Endothelial cell of umbilical vein (primary cell): ENCODE measurements at regions not wholly inside any gene's neighbourhood (a gene's known extent, or its start where the extent isn't known, plus 50 kb on each side); places are given as distances from the start of the nearest gene placed in this dataset.

Source experiments
- BruUV-seq: library from RNA; stranded (reverse); fragments of 400-500 nt; replicated peaks from 2 replicates; lab custom pipeline; 2021; lab: Mats Ljungman, UMichigan
- CTCF ChIA-PET: fragments of 300-600, 350-600 bp; sonication (Branson Sonifier 250); formaldehyde crosslinking; loops from one replicate; lab custom pipeline; 2021; ENCODE audit warnings: antibody characterized with exemption, inconsistent platforms; lab: Charles Lee
- POLR2A ChIA-PET: fragments of 300-600, 350-600 bp; sonication (Branson Sonifier 250); formaldehyde crosslinking; loops from one replicate; lab custom pipeline; 2021; ENCODE audit warnings: antibody characterized with exemption, inconsistent platforms; lab: Charles Lee
- DNase-seq: peaks from one replicate; pipeline ENCODE4 v3.0.0-alpha.2; 2011; ENCODE audit warnings: low read depth, low spot score
- FAIRE-seq: peaks from 2 replicates; lab custom pipeline; 2011; peaks lifted over from hg19 to GRCh38; lab: Jason Lieb, UNC
- H2AFZ ChIP-seq: 2 replicates; pipeline ENCODE4 v1.6.0; 2012; ENCODE audit warnings: low read depth, low read length, control low read depth, inconsistent platforms
- H3K27ac ChIP-seq: 2 replicates; pipeline ENCODE4 v1.5.1; 2011; ENCODE audit warnings: low read depth, mild to moderate bottlenecking, control low read depth, low read length, moderate library complexity; ENCODE audit not compliant: insufficient read depth
- H3K27me3 ChIP-seq, 2 experiments: 2 replicates each; pipeline versions ENCODE4 v1.6.0 to v1.6.1; 2011; ENCODE audit warnings: low read length in 2 of 2, mixed read lengths in 1 of 2; ENCODE audit not compliant: control insufficient read depth in 2 of 2, insufficient read depth in 2 of 2
- H3K36me3 ChIP-seq, 2 experiments: 2 replicates in 1 of 2; 3 replicates in 1 of 2; pipeline ENCODE4 v1.5.1; 2011; ENCODE audit warnings: low read length in 2 of 2, mild to moderate bottlenecking in 1 of 2, moderate library complexity in 1 of 2; ENCODE audit not compliant: control insufficient read depth in 2 of 2, insufficient read depth in 2 of 2; ENCODE audit errors: extremely low read depth in 1 of 2
- H3K4me1 ChIP-seq: 3 replicates; pipeline ENCODE4 v1.5.1; 2011; ENCODE audit warnings: mild to moderate bottlenecking, low read length; ENCODE audit not compliant: control insufficient read depth, insufficient read depth; ENCODE audit errors: extremely low read depth
- H3K4me2 ChIP-seq: 2 replicates; pipeline ENCODE4 v1.6.1; 2011; ENCODE audit warnings: low read length, control low read depth, mixed read lengths; ENCODE audit not compliant: insufficient read depth
- H3K4me3 ChIP-seq, 3 experiments: fragments of 200-600 bp in 1 of 3; sonication (generic), shearing (Covaris generic) in 1 of 3; replicated peaks in 1 of 3; 2 replicates each; pipeline ENCODE4 v1.5.1; 2011 to 2016; ENCODE audit warnings: control low read depth in 3 of 3, low read length in 3 of 3, mild to moderate bottlenecking in 2 of 3, inconsistent platforms in 1 of 3, low read depth in 1 of 3, moderate library complexity in 1 of 3; ENCODE audit not compliant: insufficient read depth in 1 of 3
- H3K79me2 ChIP-seq: 2 replicates; pipeline ENCODE4 v1.6.0; 2012; ENCODE audit warnings: low read length, inconsistent platforms; ENCODE audit not compliant: control insufficient read depth, insufficient read depth
- H3K9ac ChIP-seq: replicated peaks from 2 replicates; pipeline ENCODE3; 2011; ENCODE audit warnings: low read length, control low read depth; ENCODE audit not compliant: insufficient read depth; ENCODE audit errors: extremely low read depth
- H3K9me1 ChIP-seq: replicated peaks from 3 replicates; pipeline ENCODE4 v1.6.0; 2011; ENCODE audit warnings: mild to moderate bottlenecking, low read length; ENCODE audit not compliant: control insufficient read depth, insufficient read depth; ENCODE audit errors: extremely low read depth
- H3K9me3 ChIP-seq: replicated peaks from 2 replicates; pipeline ENCODE4 v1.5.1; 2012; ENCODE audit warnings: low read length, inconsistent platforms; ENCODE audit not compliant: control insufficient read depth, insufficient read depth
- H4K20me1 ChIP-seq: replicated peaks from 2 replicates; pipeline ENCODE3; 2011; ENCODE audit warnings: mild to moderate bottlenecking, low read length; ENCODE audit not compliant: control insufficient read depth, insufficient read depth; ENCODE audit errors: extremely low read depth
- EZH2 ChIP-seq: IDR thresholded peaks from 2 replicates; pipeline ENCODE4 v1.6.1; 2012; ENCODE audit warnings: borderline replicate concordance, low read depth, mild to moderate bottlenecking, moderate library complexity, low read length, inconsistent platforms; ENCODE audit not compliant: severe bottlenecking
- FOS ChIP-seq: IDR thresholded peaks from 2 replicates; pipeline ENCODE4 v1.6.1; 2011; ENCODE audit warnings: mild to moderate bottlenecking, low read length, moderate library complexity, borderline replicate concordance; ENCODE audit not compliant: insufficient read depth
- GATA2 ChIP-seq: IDR thresholded peaks from 2 replicates; pipeline ENCODE4 v1.7.0; 2011; ENCODE audit warnings: low read depth, mild to moderate bottlenecking, moderate library complexity, mixed read lengths, low read length; ENCODE audit not compliant: insufficient read length, insufficient read depth
- JUN ChIP-seq: IDR thresholded peaks from 2 replicates; pipeline ENCODE4 v1.6.1; 2011; ENCODE audit warnings: borderline replicate concordance, low read depth; ENCODE audit not compliant: insufficient read length, insufficient read depth
- MAX ChIP-seq: IDR thresholded peaks from 2 replicates; pipeline ENCODE4 v1.6.1; 2011; ENCODE audit not compliant: insufficient read depth, insufficient read length
- MYC ChIP-seq: IDR thresholded peaks from one replicate; pipeline ENCODE4 v1.6.1; 2011; ENCODE audit warnings: mild to moderate bottlenecking, low read depth, low read length
- POLR2A ChIP-seq: IDR thresholded peaks from 2 replicates; pipeline ENCODE4 v1.6.1; 2012; ENCODE audit warnings: low read depth, mild to moderate bottlenecking, control low read depth, low read length
- POLR2AphosphoS5 ChIP-seq: IDR thresholded peaks from 2 replicates; pipeline ENCODE4 v1.6.1; 2012; ENCODE audit warnings: low read depth, mild to moderate bottlenecking, control low read depth, low read length, moderate library complexity; ENCODE audit not compliant: insufficient read depth
- dilution Hi-C: fragments of 300-500 bp; cut with MboI; formaldehyde crosslinking; loops from one replicate; pipeline ENCODE4 v1.15.0; 2019; ENCODE audit warnings: low sequenced_read_pairs; ENCODE audit not compliant: extremely low pct_ligation_motif_present
- intact Hi-C: fragments of 100-400 bp; cut with micrococcal nuclease; formaldehyde crosslinking; loops from one replicate; pipeline ENCODE4 v1.10.0; 2022
- TF ChIP-seq, protein P1 (sequence below), 2 donors: IDR thresholded peaks; 1 replicate in 1 of 2; 2 replicates in 1 of 2; pipeline ENCODE4 v1.5.1; 2011; ENCODE audit warnings: low read length in 2 of 2, mild to moderate bottlenecking in 2 of 2, moderate library complexity in 2 of 2, control low read depth in 1 of 2, inconsistent platforms in 1 of 2, low read depth in 1 of 2; ENCODE audit not compliant: insufficient read depth in 1 of 2; ENCODE audit errors: extremely low read depth in 1 of 2

DNA sequence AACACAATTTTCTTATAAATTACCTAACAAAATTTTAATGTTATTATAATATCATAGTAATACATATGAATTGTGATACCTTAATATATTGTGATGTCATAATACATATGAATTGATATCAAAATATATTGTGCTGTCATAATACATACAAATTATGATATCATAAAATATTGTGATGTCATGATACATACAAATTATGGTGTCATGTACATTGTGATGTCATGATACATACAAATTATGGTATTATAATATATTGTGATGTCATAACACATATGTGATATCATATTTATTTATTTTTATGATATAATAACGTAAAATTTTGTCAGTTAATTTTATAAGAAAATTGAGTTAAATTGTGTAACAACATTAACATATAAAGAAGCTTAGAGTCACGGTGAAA is 1927.2 kb downstream of the TP53TG3F start:
- Histone ChIP-seq H2AFZ (no peak overlapping the region), H3K9ac (no peak overlapping the region), H3K4me2 (no peak overlapping the region), H3K9me3 (peaks cover 2% of the 10 kb centered on the region), H4K20me1 (no peaks in the 10 kb centered on the region), H3K36me3 (no peaks in the 10 kb centered on the region), H3K27me3 (no peaks in the 10 kb centered on the region), H3K4me1 (no peaks in the 10 kb centered on the region), H3K9me1 (no peaks in the 10 kb centered on the region), H3K4me3 (no peak overlapping the region), H3K27ac (no peak overlapping the region), H3K79me2 (no peaks in the 10 kb centered on the region)
- FAIRE-seq (no peak), DNase-seq (no peak)
- TF ChIP-seq MAX: no peak
- no peak for TF ChIP-seq GATA2
- TF ChIP-seq JUN: no peak
- no peak for TF ChIP-seq FOS
- TF ChIP-seq EZH2: no peak
- TF ChIP-seq MYC: no peak
- TF ChIP-seq POLR2A: no peak
- no peak for TF ChIP-seq POLR2AphosphoS5
- TF ChIP-seq, protein P1, sequence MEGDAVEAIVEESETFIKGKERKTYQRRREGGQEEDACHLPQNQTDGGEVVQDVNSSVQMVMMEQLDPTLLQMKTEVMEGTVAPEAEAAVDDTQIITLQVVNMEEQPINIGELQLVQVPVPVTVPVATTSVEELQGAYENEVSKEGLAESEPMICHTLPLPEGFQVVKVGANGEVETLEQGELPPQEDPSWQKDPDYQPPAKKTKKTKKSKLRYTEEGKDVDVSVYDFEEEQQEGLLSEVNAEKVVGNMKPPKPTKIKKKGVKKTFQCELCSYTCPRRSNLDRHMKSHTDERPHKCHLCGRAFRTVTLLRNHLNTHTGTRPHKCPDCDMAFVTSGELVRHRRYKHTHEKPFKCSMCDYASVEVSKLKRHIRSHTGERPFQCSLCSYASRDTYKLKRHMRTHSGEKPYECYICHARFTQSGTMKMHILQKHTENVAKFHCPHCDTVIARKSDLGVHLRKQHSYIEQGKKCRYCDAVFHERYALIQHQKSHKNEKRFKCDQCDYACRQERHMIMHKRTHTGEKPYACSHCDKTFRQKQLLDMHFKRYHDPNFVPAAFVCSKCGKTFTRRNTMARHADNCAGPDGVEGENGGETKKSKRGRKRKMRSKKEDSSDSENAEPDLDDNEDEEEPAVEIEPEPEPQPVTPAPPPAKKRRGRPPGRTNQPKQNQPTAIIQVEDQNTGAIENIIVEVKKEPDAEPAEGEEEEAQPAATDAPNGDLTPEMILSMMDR (IDR thresholded peaks at IDR 0.05; ENCODE audit: extremely low read depth in 1 of 2, insufficient read depth in 1 of 2, low read depth in 1 of 2, low read length in 2 of 2): no peak
- CTCF ChIA-PET: no interaction called here
- intact Hi-C loops: no loop called here
- BruUV-seq: no TSS peak
- POLR2A ChIA-PET: no interaction called here
- dilution Hi-C loops: no loop called here
